GM12878 (cell line): ENCODE measurements at regions not wholly inside any gene's neighbourhood (a gene's known extent, or its start where the extent isn't known, plus 50 kb on each side); places are given as distances from the start of the nearest gene placed in this dataset.

Source experiments
- BCL11A ChIP-seq: IDR thresholded peaks from 2 replicates; pipeline ENCODE4 v1.6.1; 2011; ENCODE audit warnings: low read depth, low read length
- BCL3 ChIP-seq: IDR thresholded peaks from 2 replicates; pipeline ENCODE4 v1.6.1; 2011; ENCODE audit warnings: borderline replicate concordance, low read depth, mild to moderate bottlenecking, moderate library complexity, low read length; ENCODE audit not compliant: insufficient read depth, poor library complexity, severe bottlenecking
- EZH2 ChIP-seq: IDR thresholded peaks from 2 replicates; pipeline ENCODE4 v1.6.1; 2012; ENCODE audit warnings: low read depth, mild to moderate bottlenecking, control low read depth, inconsistent platforms, low read length, borderline replicate concordance; ENCODE audit not compliant: control insufficient read depth
- GABPA ChIP-seq: IDR thresholded peaks from 2 replicates; pipeline ENCODE4 v1.6.1; 2014; ENCODE audit warnings: antibody characterized with exemption, low read depth, mild to moderate bottlenecking, inconsistent platforms
- RAD21 ChIP-seq: IDR thresholded peaks from 2 replicates; pipeline ENCODE4 v1.6.1; 2011; ENCODE audit warnings: mild to moderate bottlenecking, low read depth, low read length, moderate library complexity; ENCODE audit not compliant: insufficient read depth
- SP1 ChIP-seq: IDR thresholded peaks from one replicate; pipeline ENCODE4 v1.6.1; 2011; ENCODE audit warnings: low read depth, low read length
- SPI1 ChIP-seq: IDR thresholded peaks from 2 replicates; pipeline ENCODE4 v1.6.1; 2011; ENCODE audit warnings: low read depth, mild to moderate bottlenecking, low read length, moderate library complexity, borderline replicate concordance; ENCODE audit not compliant: insufficient read depth
- YY1 ChIP-seq: IDR thresholded peaks from 2 replicates; pipeline ENCODE4 v1.6.1; 2011; ENCODE audit warnings: low read depth, mild to moderate bottlenecking, low read length
- ZNF24 ChIP-seq: fragments of 450-650 bp; IDR thresholded peaks from 2 replicates; pipeline ENCODE4 v1.6.1; 2017; ENCODE audit warnings: antibody characterized with exemption, mild to moderate bottlenecking
- ZZZ3 ChIP-seq: IDR thresholded peaks from 2 replicates; pipeline ENCODE4 v1.6.1; 2011; ENCODE audit warnings: low read depth; ENCODE audit not compliant: control insufficient read depth, insufficient read length
- TF ChIP-seq, protein P1 (sequence below), 3 experiments: IDR thresholded peaks in 2 of 3; conservative IDR thresholded peaks in 1 of 3; 2 replicates each; pipeline ENCODE4 v1.5.1; 2011; ENCODE audit warnings: low read depth in 3 of 3, low read length in 3 of 3, mild to moderate bottlenecking in 3 of 3, control low read depth in 2 of 3, moderate library complexity in 2 of 3, inconsistent platforms in 1 of 3, mixed read lengths in 1 of 3; ENCODE audit not compliant: control insufficient read depth in 2 of 3, insufficient read depth in 1 of 3; ENCODE audit errors: extremely low read depth in 1 of 3

- TF ChIP-seq YY1 = no peak
- TF ChIP-seq SP1 = no peak
- no peak for TF ChIP-seq EZH2
- TF ChIP-seq, protein P1, sequence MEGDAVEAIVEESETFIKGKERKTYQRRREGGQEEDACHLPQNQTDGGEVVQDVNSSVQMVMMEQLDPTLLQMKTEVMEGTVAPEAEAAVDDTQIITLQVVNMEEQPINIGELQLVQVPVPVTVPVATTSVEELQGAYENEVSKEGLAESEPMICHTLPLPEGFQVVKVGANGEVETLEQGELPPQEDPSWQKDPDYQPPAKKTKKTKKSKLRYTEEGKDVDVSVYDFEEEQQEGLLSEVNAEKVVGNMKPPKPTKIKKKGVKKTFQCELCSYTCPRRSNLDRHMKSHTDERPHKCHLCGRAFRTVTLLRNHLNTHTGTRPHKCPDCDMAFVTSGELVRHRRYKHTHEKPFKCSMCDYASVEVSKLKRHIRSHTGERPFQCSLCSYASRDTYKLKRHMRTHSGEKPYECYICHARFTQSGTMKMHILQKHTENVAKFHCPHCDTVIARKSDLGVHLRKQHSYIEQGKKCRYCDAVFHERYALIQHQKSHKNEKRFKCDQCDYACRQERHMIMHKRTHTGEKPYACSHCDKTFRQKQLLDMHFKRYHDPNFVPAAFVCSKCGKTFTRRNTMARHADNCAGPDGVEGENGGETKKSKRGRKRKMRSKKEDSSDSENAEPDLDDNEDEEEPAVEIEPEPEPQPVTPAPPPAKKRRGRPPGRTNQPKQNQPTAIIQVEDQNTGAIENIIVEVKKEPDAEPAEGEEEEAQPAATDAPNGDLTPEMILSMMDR (IDR thresholded peaks at IDR 0.05 in 2 of 3, conservative IDR thresholded peaks at IDR 0.05 in 1 of 3; ENCODE audit: control insufficient read depth in 2 of 3, extremely low read depth in 1 of 3, insufficient read depth in 1 of 3, low read depth in 3 of 3, low read length in 3 of 3) = no peak
- TF ChIP-seq ZNF24 = no peak
- TF ChIP-seq ZZZ3 = no peak
- no peak for TF ChIP-seq BCL3
- TF ChIP-seq GABPA = no peak
- TF ChIP-seq SPI1 = no peak
- no peak for TF ChIP-seq RAD21
- TF ChIP-seq BCL11A = no peak
Measured at GRCh38 chr2:66164470-66164869, 270.5 kb upstream of the MEIS1 start.
